ENCODE measurements at regions not wholly inside any gene's neighbourhood (a gene's known extent, or its start where the extent isn't known, plus 50 kb on each side); places are given as distances from the start of the nearest gene placed in this dataset.

- Histone ChIP-seq H3K9me3 (ENCODE audit: low read depth, low read length) (no peaks in the 10 kb centered on the region), H3K4me1 (ENCODE audit: insufficient read depth, low read length) (peaks cover 18% of the 10 kb centered on the region), H3K36me3 (ENCODE audit: insufficient read depth, low read length) (no peaks in the 10 kb centered on the region), H3K4me2 (ENCODE audit: insufficient read depth, low read length) (no peak overlapping the region), H2AFZ (ENCODE audit: low read length) (no peak overlapping the region), H4K20me1 (ENCODE audit: insufficient read depth, low read length) (no peaks in the 10 kb centered on the region), H3K27me3 (ENCODE audit: insufficient read depth, low read length) (no peaks in the 10 kb centered on the region), H3K79me2 (ENCODE audit: insufficient read depth, low read length) (no peaks in the 10 kb centered on the region), H3K27ac (ENCODE audit: low read depth, low read length) (no peak overlapping the region), H3K4me3 (ENCODE audit: insufficient read depth, low read length) (no peak overlapping the region)
- TF ChIP-seq CTCF (IDR thresholded peaks at IDR 0.05; ENCODE audit: extremely low read depth, low read depth, low read length): no peak
- DNase-seq (ENCODE audit: insufficient read length, low spot score, missing footprints): no peak
Measured at GRCh38 chr6:4405621-4406212, 270.3 kb upstream of the ECI2 start.

- peaks cover 18% of the 10 kb centered on the region for H3K4me1 ChIP-seq (ENCODE audit: insufficient read depth, low read length)
- H3K4me2 ChIP-seq (ENCODE audit: insufficient read depth, low read length): no peak overlapping the region
- no peak overlapping the region for H3K27ac ChIP-seq (ENCODE audit: low read depth, low read length)
- no peak overlapping the region for H2AFZ ChIP-seq (ENCODE audit: low read length)
- DNase-seq (ENCODE audit: insufficient read length, low spot score, missing footprints): no peak
- no peaks in the 10 kb centered on the region for H3K27me3 ChIP-seq (ENCODE audit: insufficient read depth, low read length)
- no peak for TF ChIP-seq CTCF (IDR thresholded peaks at IDR 0.05; ENCODE audit: extremely low read depth, low read depth, low read length)
- H3K79me2 ChIP-seq (ENCODE audit: insufficient read depth, low read length): no peaks in the 10 kb centered on the region
- H4K20me1 ChIP-seq (ENCODE audit: insufficient read depth, low read length): no peaks in the 10 kb centered on the region
- H3K36me3 ChIP-seq (ENCODE audit: insufficient read depth, low read length): no peaks in the 10 kb centered on the region
- no peak overlapping the region for H3K4me3 ChIP-seq (ENCODE audit: insufficient read depth, low read length)
- H3K9me3 ChIP-seq (ENCODE audit: low read depth, low read length): no peaks in the 10 kb centered on the region
Measured at GRCh38 chr6:4404415-4404814, 269.0 kb upstream of the ECI2 start.

GRCh38 chr6:4403828-4404227 is 268.5 kb upstream of the ECI2 start:
- Histone ChIP-seq H3K4me2 (ENCODE audit: insufficient read depth, low read length) (no peak overlapping the region), H3K4me3 (ENCODE audit: insufficient read depth, low read length) (no peak overlapping the region), H3K27ac (ENCODE audit: low read depth, low read length) (no peak overlapping the region), H3K27me3 (ENCODE audit: insufficient read depth, low read length) (no peaks in the 10 kb centered on the region), H3K36me3 (ENCODE audit: insufficient read depth, low read length) (no peaks in the 10 kb centered on the region), H4K20me1 (ENCODE audit: insufficient read depth, low read length) (no peaks in the 10 kb centered on the region), H3K79me2 (ENCODE audit: insufficient read depth, low read length) (no peaks in the 10 kb centered on the region), H2AFZ (ENCODE audit: low read length) (no peak overlapping the region), H3K4me1 (ENCODE audit: insufficient read depth, low read length) (peaks cover 18% of the 10 kb centered on the region), H3K9me3 (ENCODE audit: low read depth, low read length) (no peaks in the 10 kb centered on the region)
- peak; percentile 9 for DNase-seq (ENCODE audit: insufficient read length, low spot score, missing footprints)
- no peak for TF ChIP-seq CTCF (IDR thresholded peaks at IDR 0.05; ENCODE audit: extremely low read depth, low read depth, low read length)

GRCh38 chr6:4403023-4403752 is 267.8 kb upstream of the ECI2 start:
- no peaks in the 10 kb centered on the region for H3K27me3 ChIP-seq (ENCODE audit: insufficient read depth, low read length)
- H2AFZ ChIP-seq (ENCODE audit: low read length): no peak overlapping the region
- H3K9me3 ChIP-seq (ENCODE audit: low read depth, low read length): no peaks in the 10 kb centered on the region
- H3K4me2 ChIP-seq (ENCODE audit: insufficient read depth, low read length): peak overlapping the region; percentile 61
- TF ChIP-seq CTCF (IDR thresholded peaks at IDR 0.05; ENCODE audit: extremely low read depth, low read depth, low read length): no peak
- no peaks in the 10 kb centered on the region for H3K79me2 ChIP-seq (ENCODE audit: insufficient read depth, low read length)
- no peaks in the 10 kb centered on the region for H3K36me3 ChIP-seq (ENCODE audit: insufficient read depth, low read length)
- H3K4me1 ChIP-seq (ENCODE audit: insufficient read depth, low read length): peaks cover 18% of the 10 kb centered on the region
- H3K27ac ChIP-seq (ENCODE audit: low read depth, low read length): peak overlapping the region; percentile 63
- no peaks in the 10 kb centered on the region for H4K20me1 ChIP-seq (ENCODE audit: insufficient read depth, low read length)
- H3K4me3 ChIP-seq (ENCODE audit: insufficient read depth, low read length): no peak overlapping the region
- DNase-seq (ENCODE audit: insufficient read length, low spot score, missing footprints): no peak
